ENCODE measurements at regions not wholly inside any gene's neighbourhood (a gene's known extent, or its start where the extent isn't known, plus 50 kb on each side); places are given as distances from the start of the nearest gene placed in this dataset.
"Not testable (repeated sequence)": the region's sequence is repeated elsewhere in the genome, so short reads cannot be mapped to it uniquely, and the experiment has no call there.

- no peak for DNase-seq
Observed at GRCh38 chr21:38042246-38042645, 126.0 kb upstream of the KCNJ6 start.

- peak; percentile 3 for DNase-seq
Observed at GRCh38 chr21:38048167-38048566, 131.9 kb upstream of the KCNJ6 start.

- no peak for DNase-seq
Observed at GRCh38 chr21:38054334-38054733, 138.1 kb upstream of the KCNJ6 start.

DNA sequence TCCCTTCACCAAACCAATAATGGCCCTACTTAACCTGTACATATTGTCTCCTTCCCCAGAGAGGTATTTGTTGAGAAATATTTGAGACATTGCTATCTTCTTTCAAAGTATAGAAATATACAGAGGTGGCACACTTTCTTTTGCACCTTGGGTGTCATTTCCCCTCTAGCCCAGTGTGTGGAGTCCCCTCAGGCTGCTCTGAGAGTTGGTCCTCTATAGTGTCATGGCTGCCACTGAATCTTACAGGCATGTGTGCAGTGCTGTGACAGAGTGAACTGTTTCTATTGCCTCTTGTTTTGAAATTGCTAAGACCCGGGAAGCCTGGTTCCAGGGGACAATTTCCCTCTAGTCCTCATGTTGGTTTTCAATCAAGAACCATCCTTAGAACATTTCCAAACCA is 140.2 kb upstream of the KCNJ6 start:
- DNase-seq: no peak

DNA sequence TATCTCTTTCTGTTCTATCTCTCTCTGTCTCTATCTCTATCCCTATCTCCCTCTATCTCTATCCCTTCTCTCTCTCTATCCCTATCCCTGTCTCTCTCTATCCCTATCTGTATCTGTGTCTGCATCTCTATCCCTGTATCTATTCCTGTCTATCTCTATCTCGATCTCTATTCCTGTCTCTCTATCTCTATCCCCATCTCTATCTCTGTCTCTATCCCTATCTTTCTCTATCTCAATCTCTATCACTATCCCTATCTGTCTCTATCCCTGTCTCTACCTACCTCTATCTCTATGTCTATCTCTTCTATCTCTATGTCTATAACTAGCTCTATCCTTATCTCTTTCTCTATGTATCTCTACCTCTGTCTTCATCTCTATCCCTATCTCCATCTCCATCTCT is 141.4 kb upstream of the KCNJ6 start:
- no peak for DNase-seq

DNA sequence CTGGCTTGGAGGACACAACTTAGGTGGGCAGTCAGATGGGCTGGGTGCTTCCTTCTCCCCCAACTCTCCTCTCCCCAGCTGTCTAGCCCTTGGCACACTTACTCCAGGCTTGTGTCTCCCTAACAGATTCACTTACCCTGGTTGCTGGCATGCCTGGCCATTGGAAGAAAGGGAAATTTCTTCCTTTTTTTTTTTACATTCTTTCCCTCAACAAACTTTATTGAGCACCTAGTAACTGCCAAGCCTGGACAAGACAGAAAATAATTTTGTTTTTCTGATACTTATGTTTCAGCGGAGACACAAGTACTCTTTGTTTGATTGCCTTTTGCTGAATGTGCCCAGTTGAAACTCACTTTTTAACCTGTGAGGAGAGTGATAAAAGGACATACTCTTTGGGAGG is 144.3 kb upstream of the KCNJ6 start:
- no peak for DNase-seq

DNA sequence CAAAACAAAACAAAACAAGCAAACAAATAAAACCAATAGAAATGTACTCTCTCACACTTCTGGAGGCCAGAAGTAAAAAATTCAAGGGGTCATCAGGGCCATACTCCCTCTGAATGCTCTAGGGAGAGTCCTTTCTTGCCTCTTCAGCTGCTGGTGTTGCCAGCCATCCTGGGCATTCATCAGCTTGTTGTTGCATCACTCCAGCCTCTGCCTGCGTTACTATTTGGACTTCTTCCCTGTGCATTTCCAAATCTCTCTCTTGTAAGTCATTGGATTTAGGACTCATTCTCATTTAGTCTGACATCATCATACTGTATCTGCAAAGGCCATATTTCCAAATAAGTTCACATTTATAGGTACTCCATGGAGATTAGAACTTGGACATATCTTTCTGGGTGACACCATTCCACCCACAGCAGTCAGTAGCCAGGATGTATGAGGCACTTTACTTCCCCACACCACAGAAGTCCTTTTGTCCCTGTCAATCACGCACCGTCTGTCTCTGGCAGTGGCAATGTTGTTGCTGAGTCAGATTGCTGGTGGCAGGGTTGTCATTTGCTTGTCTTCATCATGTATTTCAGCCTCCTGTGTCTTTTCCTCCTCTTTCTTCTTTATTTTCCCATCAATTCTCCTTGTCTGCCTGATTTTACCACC is 151.0 kb upstream of the KCNJ6 start:
- DNase-seq: no peak

- no peak for DNase-seq
Observed at GRCh38 chr21:38072489-38072888, 156.2 kb upstream of the KCNJ6 start.

DNA sequence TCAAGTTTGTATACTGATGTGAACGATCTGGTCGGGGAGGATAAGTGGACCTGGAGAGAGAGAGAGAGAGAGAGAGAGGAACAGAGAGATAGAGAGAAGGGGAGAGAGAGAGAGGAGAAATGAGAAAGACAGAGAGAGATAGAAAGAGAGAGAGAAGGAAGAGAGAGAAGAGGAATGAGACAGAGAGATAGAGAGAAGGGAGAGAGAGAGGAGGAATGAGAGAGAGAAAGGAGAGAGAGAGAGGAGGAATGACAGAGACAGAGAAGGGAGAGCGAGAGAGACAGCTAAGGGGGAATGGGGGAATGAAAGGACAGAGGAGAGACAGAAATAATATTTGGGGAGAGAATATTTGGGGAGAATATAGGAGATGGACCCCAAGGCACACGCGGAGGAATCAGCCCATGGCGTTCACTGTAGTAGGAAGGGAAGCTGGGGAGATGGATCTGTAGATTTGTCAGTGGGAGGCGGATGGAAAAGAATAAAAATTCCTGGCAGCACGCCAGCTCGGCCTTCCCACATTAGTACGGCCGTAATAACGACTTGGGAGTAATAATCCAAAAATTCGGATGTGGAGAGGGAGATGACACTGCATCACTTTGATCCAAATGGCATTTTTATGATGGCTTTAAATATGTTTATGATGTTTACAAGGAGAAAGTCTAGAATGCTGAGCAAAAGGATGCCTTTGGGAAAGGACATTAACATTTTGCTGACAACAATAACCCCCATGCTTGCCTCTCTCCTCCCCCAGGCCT is 159.8 kb upstream of the KCNJ6 start:
- DNase-seq: no peak

GRCh38 chr21:38077569-38077968 is 161.3 kb upstream of the KCNJ6 start:
- DNase-seq: no peak

DNA sequence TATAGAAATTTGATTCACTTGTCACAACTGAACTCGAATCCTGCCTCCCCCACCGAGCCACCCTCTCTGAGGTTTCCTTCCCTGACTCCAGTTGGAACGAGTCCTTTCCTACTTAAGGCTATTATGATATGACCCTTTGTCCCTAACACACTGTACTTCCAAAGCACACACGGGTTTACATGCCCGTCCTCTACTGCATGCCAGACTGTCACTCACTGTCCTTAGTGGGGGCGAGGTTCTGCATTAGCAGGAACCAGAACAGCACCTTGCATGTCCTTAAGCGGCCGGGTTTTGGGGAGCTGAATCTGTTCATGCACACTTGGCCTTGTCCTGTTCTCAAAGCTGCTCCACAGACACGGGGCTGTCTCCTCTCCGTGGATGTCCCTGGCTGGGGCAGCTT is 164.6 kb upstream of the KCNJ6 start:
- DNase-seq: no peak

GRCh38 chr21:38081708-38082107 is 165.5 kb upstream of the KCNJ6 start:
- DNase-seq: no peak

DNA sequence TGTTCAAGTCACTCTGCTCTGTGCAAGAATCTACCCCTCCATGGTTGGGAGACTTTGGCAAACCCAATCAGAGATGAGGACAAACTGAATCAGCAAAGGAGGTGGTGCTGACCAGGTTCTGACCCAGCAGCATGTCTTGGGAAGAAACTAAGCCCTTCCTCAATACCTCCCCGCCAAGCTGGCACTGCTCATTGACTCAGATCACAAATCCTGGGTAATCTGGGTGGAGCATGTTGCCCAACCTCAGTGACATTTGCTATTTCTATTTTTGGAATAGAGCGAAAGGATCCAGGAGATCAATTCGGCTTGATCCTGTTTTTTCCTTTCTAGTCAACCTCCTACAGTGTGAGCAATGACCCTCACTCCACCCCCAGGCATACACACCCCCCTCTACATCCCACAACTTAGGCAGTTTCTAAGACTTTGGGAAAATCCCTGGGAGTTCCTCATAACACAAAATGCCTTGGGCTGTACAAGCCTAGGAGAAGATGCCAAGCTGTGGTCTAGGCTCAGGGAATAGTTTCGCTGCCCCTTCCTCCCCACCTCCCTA is 166.8 kb upstream of the KCNJ6 start:
- no peak for DNase-seq

GRCh38 chr21:38083535-38083934 is 167.3 kb upstream of the KCNJ6 start:
- DNase-seq: no peak

DNA sequence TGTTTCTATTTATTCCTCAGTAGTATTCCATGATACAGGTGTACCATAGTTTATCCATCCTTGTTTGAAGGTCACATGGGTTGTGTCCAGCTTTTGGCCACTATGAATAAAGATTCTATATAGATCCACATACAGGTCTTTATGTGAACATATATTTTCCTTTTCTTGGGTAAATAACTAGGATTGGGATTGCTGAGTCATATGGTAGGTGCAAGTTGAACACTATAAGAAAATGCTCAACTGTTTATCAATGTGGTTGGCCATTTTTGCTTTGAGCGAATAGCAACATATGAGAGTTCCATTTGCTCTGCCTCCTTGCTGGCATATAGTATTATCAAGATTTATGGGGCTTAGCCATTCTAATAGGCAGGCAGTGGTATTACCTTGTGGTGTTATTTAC is 170.2 kb upstream of the KCNJ15 start:
- DNase-seq: no peak

DNA sequence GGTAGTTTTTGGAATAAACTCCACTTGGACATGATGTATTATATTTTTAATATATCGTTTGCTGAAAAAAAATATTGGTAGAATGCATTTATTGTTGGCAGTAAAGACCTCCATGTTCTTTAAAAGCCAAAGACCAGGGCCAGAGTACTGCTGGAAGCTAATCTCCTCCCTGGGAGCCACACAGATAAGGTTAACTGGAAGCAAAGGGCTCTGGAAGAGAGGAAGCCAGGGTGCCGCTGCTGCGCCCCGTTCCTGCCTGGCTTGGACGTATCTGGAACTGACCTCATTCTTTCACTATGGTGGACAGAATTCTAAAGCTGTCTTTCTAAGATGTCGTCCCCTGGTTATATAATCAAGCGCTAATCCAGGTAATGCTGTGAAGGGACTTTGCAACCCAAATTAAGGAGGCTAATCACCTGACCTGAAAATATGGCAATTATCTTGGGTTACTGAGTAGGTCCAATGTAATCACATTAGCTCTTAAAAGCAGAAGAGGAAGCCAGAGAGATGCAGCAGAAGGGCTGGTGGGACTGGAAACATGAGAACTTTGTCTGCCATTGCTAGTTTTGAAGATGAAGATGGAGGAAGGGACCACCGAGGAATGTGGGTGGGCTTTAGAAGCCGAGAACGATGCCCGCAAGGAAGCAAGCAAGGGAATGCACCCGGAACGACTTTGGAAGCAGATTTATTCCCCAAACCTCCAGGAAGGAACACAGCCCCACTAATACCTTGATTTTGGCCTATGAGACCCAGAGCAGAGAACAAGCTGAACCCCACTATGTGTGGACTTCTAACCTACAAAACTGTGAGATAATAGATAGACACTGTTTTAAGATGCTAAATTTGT is 167.7 kb upstream of the KCNJ15 start:
- no peak for DNase-seq

DNA sequence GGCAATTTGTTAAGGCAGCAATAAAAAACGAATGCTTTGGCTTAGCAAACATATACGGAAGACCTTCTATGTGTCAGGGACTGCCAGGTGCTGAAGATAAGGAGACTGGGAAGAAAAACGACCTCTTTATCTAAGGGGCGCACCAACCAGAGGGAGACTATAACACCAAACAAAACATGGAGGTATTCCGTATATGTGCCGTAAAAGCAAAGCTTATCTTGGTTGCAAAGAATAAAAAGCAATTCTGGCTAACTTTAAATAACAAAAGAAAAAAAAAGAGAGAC is 167.1 kb upstream of the KCNJ15 start:
- DNase-seq: no peak

GRCh38 chr21:38091061-38091460 is 165.7 kb upstream of the KCNJ15 start:
- DNase-seq: not testable (repeated sequence)

DNA sequence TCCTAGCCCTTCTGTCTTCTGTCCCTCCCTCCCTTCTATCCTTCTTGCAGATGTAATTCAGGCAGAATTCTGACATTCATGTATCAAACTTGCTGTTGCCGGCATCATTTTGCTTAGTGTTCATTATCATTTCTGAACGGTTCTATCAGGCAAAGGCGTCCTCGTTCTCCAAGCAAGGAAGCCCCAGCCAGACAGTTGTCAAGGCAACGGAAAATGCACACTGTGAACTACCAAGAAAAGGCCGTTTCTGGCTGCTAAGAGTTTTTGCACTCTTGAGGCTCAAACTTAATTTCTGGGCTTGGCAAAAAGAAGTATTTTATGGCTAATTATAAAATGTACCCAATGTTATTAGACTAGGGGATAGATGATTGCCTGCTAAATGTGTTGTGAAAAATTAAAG is 164.7 kb upstream of the KCNJ15 start:
- DNase-seq: no peak

DNA sequence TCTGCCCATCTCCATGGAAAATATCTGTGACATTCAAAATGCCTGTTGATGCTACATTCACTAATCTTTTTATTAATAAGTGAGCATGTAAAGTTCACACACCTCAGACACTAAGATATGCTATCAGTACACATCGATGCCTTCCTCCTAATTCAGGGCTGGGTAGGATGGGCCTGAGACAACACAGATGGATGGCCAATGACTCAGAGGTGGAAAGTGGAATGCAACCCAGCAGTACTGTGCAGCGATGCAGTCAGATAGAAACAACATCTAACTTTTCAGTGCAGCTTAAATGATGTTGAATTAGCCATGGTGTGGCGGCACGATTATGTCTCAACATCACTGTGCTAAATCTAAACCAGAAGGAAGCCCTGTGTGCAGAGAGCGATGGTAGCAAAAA is 161.6 kb upstream of the KCNJ15 start:
- no peak for DNase-seq

DNA sequence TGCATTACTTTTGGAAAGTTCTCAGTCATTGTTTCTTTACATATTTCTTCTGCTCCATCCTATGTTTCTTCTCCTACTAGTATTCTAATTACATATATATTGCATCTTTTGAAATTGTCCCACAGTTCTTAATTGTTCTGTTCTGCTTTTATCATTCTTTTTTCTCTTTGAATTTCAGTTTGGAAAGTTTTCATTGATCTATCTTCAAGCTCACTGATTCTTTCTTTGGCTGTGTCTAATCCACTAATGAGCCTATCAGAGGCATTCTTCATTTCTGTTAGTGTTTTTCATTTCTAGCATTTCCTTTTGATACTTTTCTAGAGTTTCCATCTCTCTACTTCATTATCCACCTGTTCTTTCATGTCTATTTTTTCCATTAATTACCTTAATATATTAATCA is 159.0 kb upstream of the KCNJ15 start:
- no peak for DNase-seq

DNA sequence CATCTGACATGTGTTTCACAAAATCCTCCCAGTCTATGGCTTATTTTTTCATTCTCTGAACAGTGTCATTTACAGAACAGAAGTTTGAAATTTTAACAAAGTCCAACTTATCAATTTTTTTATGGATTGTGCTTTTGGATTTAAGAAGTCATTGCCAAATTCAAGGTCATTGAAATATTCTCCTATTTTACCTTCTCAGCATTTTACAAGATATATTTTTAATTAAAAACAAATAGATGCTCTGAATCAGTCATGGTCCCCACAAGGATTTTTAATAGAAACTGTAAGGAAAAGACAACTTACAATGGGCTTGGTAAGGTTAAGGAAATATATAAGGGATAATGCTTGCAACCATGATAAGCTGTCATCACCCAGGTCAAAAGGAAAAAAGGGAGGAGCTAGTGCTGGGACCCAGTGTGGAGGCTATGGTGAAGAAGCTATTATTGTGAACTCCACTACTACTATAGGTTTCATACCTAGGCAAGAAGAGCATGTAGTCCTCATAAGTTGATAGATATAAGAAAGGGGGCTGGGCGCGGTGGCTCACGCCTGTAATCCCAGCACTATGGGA is 144.5 kb upstream of the KCNJ15 start:
- no peak for DNase-seq

DNA sequence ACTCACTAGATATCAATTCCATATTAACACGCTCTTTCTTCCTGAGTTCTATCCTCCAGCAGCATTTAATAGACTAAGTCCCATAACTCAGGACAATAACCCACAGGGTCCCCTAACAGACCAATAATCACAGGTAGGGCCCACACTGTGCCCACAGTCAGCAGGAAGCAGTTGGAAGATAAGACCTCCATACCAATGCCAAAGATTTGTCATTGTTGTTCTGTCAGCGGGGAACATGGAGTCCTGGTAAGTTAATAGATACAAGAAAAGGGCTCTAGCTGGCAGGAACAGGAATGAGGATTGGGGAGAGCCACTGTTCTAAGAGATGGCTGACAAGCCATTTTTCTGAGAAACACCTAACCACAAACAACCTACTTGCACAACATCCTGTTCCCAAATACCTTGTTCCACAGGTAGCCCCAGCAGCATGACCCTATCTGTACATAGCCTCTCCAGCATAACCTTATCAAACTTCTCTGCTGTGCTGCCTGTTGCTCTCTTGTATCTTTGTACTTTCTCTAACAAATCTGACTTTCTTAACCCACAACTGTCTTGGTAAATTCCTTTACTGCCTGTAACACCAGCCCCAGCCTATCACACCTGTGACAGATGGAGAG is 142.0 kb upstream of the KCNJ15 start:
- DNase-seq: no peak
